Neuron (in vitro differentiated cells): ENCODE measurements at regions not wholly inside any gene's neighbourhood (a gene's known extent, or its start where the extent isn't known, plus 50 kb on each side); places are given as distances from the start of the nearest gene placed in this dataset.

Experiments used
- H2AFZ ChIP-seq: one replicate; pipeline ENCODE4 v1.6.1; 2013; ENCODE audit warnings: low read depth, mild to moderate bottlenecking, inconsistent platforms, low read length, moderate library complexity
- H3K27me3 ChIP-seq: one replicate; pipeline ENCODE4 v1.6.1; 2013; ENCODE audit warnings: low read length; ENCODE audit not compliant: insufficient read depth
- H3K36me3 ChIP-seq: one replicate; pipeline ENCODE4 v1.6.1; 2013; ENCODE audit warnings: low read length; ENCODE audit not compliant: insufficient read depth
- H3K4me1 ChIP-seq: one replicate; pipeline ENCODE4 v1.6.1; 2013; ENCODE audit warnings: low read length; ENCODE audit not compliant: insufficient read depth
- H3K4me3 ChIP-seq: 2 replicates; pipeline ENCODE4 v1.5.1; 2013; ENCODE audit warnings: mild to moderate bottlenecking, low read length, moderate library complexity
- H3K9me3 ChIP-seq: one replicate; pipeline ENCODE4 v1.6.1; 2013; ENCODE audit warnings: low read length

DNA sequence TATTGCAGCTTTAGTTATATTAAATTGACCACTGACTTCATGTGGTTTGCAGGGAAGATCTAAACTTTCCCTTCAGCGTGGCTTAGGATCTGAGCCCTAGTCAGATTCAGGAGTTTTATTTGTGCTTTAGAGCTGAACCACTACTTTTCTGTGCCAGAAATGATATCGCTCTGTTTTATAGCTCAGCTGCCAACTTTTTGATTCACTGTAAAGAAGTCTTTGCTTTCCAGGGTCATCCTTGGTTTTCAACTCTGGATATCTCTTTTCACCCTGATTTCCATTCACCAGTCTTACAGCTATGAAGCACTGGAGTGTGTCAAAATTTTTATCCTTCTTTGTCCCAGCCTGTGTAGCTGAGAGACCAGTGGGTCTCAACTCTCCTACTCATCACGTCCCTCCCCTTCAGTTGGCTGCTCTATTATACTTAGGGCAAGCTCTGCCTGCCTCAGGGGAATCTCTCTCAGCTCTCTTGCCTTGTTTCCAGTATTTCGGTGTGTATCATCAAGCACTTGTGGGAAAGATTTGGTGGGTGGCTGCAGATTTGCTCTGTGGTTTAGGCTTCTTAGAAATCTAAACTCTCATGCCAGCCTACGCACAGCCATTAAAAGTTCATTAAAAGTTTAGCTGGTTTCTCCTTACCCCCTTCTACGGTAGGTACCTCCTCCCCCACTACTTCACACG lies 425.5 kb downstream of the TENT5A start:
- H3K36me3 ChIP-seq, result no peaks in the 10 kb centered on the region
- H2AFZ ChIP-seq, result no peak overlapping the region
- no peaks in the 10 kb centered on the region for H3K9me3 ChIP-seq
- H3K4me3 ChIP-seq, result no peak overlapping the region
- no peaks in the 10 kb centered on the region for H3K27me3 ChIP-seq
- no peaks in the 10 kb centered on the region for H3K4me1 ChIP-seq

DNA sequence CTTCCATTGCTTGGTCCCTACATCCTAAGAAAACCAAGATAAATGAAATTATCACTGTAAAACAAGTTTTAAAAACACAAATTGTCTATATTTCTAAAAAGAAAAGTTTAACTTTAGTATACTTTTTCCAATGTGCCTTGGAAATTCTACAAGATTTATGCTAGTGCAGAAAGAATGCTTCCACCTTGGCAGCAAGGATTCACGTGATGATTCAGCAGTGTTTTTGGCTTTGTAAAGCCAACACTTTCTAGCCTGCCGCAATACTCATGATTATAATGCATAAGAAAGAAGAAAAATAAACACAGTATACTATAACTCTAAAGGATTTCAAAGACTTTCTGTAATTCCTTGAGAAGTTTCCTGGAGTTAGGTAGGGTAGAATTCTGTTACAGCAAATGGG lies 442.7 kb downstream of the TENT5A start:
- Histone ChIP-seq H2AFZ (no peak overlapping the region), H3K27me3 (no peaks in the 10 kb centered on the region), H3K9me3 (no peaks in the 10 kb centered on the region), H3K4me1 (peaks cover 22% of the 10 kb centered on the region), H3K36me3 (no peaks in the 10 kb centered on the region), H3K4me3 (no peak overlapping the region)

DNA sequence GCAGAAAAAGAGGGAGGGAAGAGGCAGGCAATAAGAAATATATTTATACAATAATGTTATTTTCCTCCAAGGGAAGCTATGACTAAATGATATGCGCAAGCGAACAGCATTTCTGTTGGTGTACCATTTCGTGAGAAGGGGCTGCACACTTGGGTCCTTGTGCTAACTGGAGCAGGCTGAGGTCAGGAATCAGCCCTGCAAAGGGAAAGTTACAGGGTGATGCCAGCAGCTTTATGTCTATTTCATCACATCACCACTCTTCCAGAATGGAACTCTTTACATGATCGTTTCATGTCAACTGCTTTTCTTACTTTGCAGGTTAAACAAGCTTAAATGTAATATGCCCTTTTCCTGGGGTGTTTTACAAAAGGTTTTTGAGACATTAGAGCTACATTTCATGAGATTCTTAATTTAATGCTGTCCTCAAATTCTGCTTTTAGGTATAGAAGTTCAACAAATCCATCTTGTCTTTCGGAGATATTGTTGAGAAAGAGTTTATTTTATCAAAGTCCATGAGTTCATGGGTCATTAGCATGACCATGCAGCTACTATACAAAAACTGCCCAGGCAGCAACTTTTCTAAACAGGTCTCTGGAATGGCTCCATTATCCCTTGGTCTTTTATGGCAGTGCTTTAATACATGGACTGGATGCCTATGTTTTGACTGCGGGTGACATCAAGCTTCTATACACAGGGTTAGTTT lies 443.8 kb downstream of the TENT5A start:
- Histone ChIP-seq H3K4me1 (peaks cover 22% of the 10 kb centered on the region), H3K9me3 (no peaks in the 10 kb centered on the region), H2AFZ (no peak overlapping the region), H3K4me3 (no peak overlapping the region), H3K36me3 (no peaks in the 10 kb centered on the region), H3K27me3 (no peaks in the 10 kb centered on the region)

DNA sequence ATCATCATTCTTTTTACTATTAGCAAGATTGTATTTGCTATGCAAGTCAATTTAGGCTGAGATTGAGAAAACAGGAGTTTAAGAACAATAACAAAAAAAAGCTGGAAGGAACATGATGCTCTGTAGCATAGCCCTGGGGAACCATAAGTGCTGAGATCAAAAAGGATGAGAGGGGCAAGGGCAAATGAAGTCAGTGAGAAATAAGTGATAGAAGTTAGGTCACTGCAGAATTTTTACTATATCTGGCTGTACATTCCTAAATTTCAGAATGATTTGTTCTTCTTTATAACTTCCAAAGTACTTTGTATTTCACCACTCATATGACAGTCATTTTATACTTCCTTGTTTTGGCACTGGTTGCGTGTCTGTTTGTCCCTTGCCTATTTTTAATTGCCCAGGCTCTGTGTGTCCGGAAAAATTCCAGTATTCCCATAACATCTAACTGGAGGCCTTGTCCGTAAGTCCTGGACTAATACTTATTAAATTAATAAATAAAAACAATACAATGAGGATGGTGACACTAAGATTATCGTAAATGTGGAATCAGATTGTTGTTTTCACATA lies 444.7 kb downstream of the TENT5A start:
- no peak overlapping the region for H3K4me3 ChIP-seq

DNA sequence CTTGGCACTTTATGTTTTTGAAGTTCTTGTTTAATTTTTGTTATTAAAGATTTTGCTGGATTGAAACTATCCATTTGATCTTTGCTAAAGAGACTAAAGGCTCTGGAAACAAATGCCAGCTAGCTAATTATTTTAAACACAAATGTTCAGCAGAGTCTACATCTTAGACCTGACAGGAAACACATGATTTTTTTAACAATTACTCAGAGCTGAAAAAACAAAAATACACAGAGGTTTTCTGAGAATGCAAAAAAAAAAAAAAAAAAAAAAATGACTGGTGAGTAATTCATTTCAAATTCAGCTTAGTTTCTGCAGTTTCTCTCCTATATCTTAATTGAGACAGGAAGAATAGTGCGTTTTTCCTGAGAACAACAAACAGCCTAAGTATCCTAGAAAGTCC lies 448.0 kb downstream of the TENT5A start:
- H3K4me1 ChIP-seq, result peaks cover 18% of the 10 kb centered on the region
- H2AFZ ChIP-seq, result no peak overlapping the region
- H3K36me3 ChIP-seq, result no peaks in the 10 kb centered on the region
- no peak overlapping the region for H3K4me3 ChIP-seq
- no peaks in the 10 kb centered on the region for H3K9me3 ChIP-seq
- no peaks in the 10 kb centered on the region for H3K27me3 ChIP-seq

More for the DNA sequence above, 444.7 kb downstream of the TENT5A start:
- H2AFZ ChIP-seq, result no peak overlapping the region
- H3K27me3 ChIP-seq, result no peaks in the 10 kb centered on the region
- H3K9me3 ChIP-seq, result no peaks in the 10 kb centered on the region
- H3K36me3 ChIP-seq, result no peaks in the 10 kb centered on the region
- peaks cover 22% of the 10 kb centered on the region for H3K4me1 ChIP-seq

GRCh38 chr6:81300961-81301360 lies 451.5 kb downstream of the TENT5A start:
- no peaks in the 10 kb centered on the region for H3K27me3 ChIP-seq

DNA sequence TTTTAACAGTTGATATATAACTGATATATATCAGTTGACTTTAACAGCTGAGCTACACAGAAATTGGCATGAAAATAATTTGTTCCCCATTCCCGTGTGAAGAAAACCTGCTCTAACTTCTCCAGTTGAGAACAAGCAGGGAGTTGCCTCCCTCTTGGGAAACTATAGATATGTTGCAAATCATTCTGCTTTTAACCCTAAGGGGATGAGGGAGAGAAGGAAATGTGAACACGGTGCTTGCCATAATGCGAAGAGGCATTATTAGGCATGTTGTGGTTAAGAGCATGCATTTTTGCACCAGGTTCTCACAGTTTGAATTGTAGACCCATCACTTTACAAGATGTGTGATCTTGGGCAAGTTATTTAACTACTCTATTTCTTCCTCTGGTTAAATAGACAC lies 453.7 kb downstream of the TENT5A start:
- H2AFZ ChIP-seq, result no peak overlapping the region
- no peak overlapping the region for H3K4me3 ChIP-seq
- no peaks in the 10 kb centered on the region for H3K27me3 ChIP-seq
- H3K9me3 ChIP-seq, result no peaks in the 10 kb centered on the region
- no peaks in the 10 kb centered on the region for H3K36me3 ChIP-seq
- H3K4me1 ChIP-seq, result no peaks in the 10 kb centered on the region

More at GRCh38 chr6:81300961-81301360, 451.5 kb downstream of the TENT5A start:
- H3K9me3 ChIP-seq, result no peaks in the 10 kb centered on the region
- H3K4me3 ChIP-seq, result no peak overlapping the region
- peaks cover 2% of the 10 kb centered on the region for H3K4me1 ChIP-seq
- H3K36me3 ChIP-seq, result no peaks in the 10 kb centered on the region
- no peak overlapping the region for H2AFZ ChIP-seq

- Histone ChIP-seq H3K36me3 (no peaks in the 10 kb centered on the region), H3K4me3 (no peak overlapping the region), H3K4me1 (no peaks in the 10 kb centered on the region), H3K27me3 (no peaks in the 10 kb centered on the region), H3K9me3 (no peaks in the 10 kb centered on the region), H2AFZ (no peak overlapping the region)
Measured at GRCh38 chr6:81295310-81295709, 457.2 kb downstream of the TENT5A start.

- H3K9me3 ChIP-seq, result no peaks in the 10 kb centered on the region
- no peaks in the 10 kb centered on the region for H3K4me1 ChIP-seq
- no peaks in the 10 kb centered on the region for H3K36me3 ChIP-seq
- H3K4me3 ChIP-seq, result no peak overlapping the region
- H3K27me3 ChIP-seq, result no peaks in the 10 kb centered on the region
- no peak overlapping the region for H2AFZ ChIP-seq
Measured at GRCh38 chr6:81293896-81294295, 458.6 kb downstream of the TENT5A start.

DNA sequence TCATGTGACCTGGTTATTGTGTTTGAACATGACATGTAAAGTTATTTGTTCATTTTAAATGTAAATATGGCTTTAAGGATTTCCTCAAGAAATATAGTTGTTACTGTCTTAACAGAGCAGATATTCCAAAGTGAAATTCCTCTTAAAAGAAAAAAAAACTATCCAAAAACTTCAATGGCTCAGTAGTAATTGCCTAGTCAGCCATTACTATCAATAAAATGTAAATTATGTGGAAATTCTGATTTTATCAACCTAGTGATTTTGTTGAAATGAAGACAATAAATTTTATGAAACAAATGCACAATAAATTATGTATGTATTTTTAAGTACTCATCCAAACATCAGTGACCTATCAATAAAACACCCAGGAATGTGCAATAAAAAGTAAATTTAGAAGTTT lies 463.3 kb downstream of the TENT5A start:
- H2AFZ ChIP-seq, result no peak overlapping the region
- no peak overlapping the region for H3K4me3 ChIP-seq
- H3K36me3 ChIP-seq, result no peaks in the 10 kb centered on the region
- no peaks in the 10 kb centered on the region for H3K4me1 ChIP-seq
- no peaks in the 10 kb centered on the region for H3K27me3 ChIP-seq
- H3K9me3 ChIP-seq, result no peaks in the 10 kb centered on the region

GRCh38 chr6:81265106-81265505 lies 487.4 kb downstream of the TENT5A start:
- Histone ChIP-seq H3K27me3 (no peaks in the 10 kb centered on the region), H3K36me3 (no peaks in the 10 kb centered on the region), H2AFZ (no peak overlapping the region), H3K4me3 (no peak overlapping the region), H3K9me3 (no peaks in the 10 kb centered on the region), H3K4me1 (no peaks in the 10 kb centered on the region)

GRCh38 chr6:81263531-81264168 lies 488.8 kb downstream of the TENT5A start:
- Histone ChIP-seq H3K9me3 (no peaks in the 10 kb centered on the region), H3K4me1 (no peaks in the 10 kb centered on the region), H3K4me3 (no peak overlapping the region), H2AFZ (no peak overlapping the region), H3K36me3 (no peaks in the 10 kb centered on the region), H3K27me3 (no peaks in the 10 kb centered on the region)

- Histone ChIP-seq H3K4me1 (no peaks in the 10 kb centered on the region), H2AFZ (no peak overlapping the region), H3K9me3 (no peaks in the 10 kb centered on the region), H3K36me3 (no peaks in the 10 kb centered on the region), H3K27me3 (no peaks in the 10 kb centered on the region), H3K4me3 (no peak overlapping the region)
Measured at GRCh38 chr6:81262656-81263055, 489.8 kb downstream of the TENT5A start.
